ENCODE measurements at regions not wholly inside any gene's neighbourhood (a gene's known extent, or its start where the extent isn't known, plus 50 kb on each side); places are given as distances from the start of the nearest gene placed in this dataset.

DNA sequence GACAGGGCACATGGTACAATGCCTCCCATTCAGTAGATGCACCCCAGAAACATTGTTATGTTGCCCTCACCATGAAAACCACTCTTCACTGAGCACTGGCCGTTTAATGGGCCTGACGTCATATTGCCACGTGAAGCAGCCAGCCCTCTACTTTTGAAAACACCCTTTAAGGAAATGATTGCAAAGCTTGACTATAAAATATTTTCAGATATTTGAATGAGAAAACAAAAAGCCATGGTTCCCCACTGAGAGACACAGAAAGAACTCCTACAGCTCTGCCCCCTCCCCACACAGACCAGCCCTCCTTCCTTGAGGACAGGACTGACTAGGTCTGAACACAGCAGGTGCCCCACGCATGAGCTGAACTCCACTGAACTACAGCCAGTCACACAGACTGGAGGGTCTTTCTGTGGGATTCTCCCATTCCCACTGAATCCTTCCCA lies 349.1 kb downstream of the ANAPC1 start:
- TF ChIP-seq, protein P1, sequence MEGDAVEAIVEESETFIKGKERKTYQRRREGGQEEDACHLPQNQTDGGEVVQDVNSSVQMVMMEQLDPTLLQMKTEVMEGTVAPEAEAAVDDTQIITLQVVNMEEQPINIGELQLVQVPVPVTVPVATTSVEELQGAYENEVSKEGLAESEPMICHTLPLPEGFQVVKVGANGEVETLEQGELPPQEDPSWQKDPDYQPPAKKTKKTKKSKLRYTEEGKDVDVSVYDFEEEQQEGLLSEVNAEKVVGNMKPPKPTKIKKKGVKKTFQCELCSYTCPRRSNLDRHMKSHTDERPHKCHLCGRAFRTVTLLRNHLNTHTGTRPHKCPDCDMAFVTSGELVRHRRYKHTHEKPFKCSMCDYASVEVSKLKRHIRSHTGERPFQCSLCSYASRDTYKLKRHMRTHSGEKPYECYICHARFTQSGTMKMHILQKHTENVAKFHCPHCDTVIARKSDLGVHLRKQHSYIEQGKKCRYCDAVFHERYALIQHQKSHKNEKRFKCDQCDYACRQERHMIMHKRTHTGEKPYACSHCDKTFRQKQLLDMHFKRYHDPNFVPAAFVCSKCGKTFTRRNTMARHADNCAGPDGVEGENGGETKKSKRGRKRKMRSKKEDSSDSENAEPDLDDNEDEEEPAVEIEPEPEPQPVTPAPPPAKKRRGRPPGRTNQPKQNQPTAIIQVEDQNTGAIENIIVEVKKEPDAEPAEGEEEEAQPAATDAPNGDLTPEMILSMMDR (IDR thresholded peaks at IDR 0.05; ENCODE audit: low read depth, low read length): no peak
- TF ChIP-seq MYC (IDR thresholded peaks at IDR 0.05; ENCODE audit: low read depth, low read length) (no peak), POLR2A (IDR thresholded peaks at IDR 0.05; ENCODE audit: extremely low read depth, insufficient read length) (no peak)
